ENCODE measurements at regions not wholly inside any gene's neighbourhood (a gene's known extent, or its start where the extent isn't known, plus 50 kb on each side); places are given as distances from the start of the nearest gene placed in this dataset.

DNA sequence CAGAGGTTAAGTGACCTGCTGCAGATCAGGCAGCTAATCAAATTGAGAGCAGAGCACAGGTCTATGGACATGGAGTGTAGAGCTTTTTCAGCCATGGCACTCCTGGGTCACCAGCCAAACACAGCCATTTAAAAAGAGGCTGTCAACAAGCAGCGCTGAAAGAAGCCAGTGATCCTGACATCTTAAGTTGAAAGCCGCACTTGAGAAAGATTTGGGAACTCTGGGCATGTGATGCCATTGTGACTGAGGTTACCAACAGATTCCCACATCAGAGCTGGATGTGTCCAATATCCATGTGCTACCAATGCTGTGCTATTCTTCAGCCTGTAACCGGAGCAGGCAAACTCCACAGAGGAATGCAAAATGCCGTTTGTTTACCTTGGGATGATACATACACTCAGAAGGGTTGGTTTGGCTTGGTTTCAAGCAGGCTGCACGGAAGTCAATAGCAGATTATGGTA lies 56.2 kb upstream of the ABLIM1 start (continued):
- TF ChIP-seq FEZF1 (tag by site-specific recombination; IDR thresholded peaks at IDR 0.05): peak; percentile 89
- TF ChIP-seq RBAK (tag by site-specific recombination; IDR thresholded peaks at IDR 0.05): no peak
- TF ChIP-seq ZNF529 (tag by site-specific recombination; IDR thresholded peaks at IDR 0.05; ENCODE audit: insufficient replicate concordance): no peak
- TF ChIP-seq, protein P1, sequence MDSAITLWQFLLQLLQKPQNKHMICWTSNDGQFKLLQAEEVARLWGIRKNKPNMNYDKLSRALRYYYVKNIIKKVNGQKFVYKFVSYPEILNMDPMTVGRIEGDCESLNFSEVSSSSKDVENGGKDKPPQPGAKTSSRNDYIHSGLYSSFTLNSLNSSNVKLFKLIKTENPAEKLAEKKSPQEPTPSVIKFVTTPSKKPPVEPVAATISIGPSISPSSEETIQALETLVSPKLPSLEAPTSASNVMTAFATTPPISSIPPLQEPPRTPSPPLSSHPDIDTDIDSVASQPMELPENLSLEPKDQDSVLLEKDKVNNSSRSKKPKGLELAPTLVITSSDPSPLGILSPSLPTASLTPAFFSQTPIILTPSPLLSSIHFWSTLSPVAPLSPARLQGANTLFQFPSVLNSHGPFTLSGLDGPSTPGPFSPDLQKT (IDR thresholded peaks at IDR 0.05; ENCODE audit: borderline replicate concordance, low read depth, low read length): no peak
- TF ChIP-seq, protein P2, sequence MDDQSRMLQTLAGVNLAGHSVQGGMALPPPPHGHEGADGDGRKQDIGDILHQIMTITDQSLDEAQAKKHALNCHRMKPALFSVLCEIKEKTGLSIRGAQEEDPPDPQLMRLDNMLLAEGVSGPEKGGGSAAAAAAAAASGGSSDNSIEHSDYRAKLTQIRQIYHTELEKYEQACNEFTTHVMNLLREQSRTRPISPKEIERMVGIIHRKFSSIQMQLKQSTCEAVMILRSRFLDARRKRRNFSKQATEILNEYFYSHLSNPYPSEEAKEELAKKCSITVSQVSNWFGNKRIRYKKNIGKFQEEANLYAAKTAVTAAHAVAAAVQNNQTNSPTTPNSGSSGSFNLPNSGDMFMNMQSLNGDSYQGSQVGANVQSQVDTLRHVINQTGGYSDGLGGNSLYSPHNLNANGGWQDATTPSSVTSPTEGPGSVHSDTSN (CRISPR knock-in tag; IDR thresholded peaks at IDR 0.05): no peak
- no peak for TF ChIP-seq GLIS1 (tag by site-specific recombination; IDR thresholded peaks at IDR 0.05)
- TF ChIP-seq KLF16 (tag by site-specific recombination; IDR thresholded peaks at IDR 0.05): no peak
- TF ChIP-seq, protein P3, sequence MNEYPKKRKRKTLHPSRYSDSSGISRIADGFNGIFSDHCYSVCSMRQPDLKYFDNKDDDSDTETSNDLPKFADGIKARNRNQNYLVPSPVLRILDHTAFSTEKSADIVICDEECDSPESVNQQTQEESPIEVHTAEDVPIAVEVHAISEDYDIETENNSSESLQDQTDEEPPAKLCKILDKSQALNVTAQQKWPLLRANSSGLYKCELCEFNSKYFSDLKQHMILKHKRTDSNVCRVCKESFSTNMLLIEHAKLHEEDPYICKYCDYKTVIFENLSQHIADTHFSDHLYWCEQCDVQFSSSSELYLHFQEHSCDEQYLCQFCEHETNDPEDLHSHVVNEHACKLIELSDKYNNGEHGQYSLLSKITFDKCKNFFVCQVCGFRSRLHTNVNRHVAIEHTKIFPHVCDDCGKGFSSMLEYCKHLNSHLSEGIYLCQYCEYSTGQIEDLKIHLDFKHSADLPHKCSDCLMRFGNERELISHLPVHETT (tag by site-specific recombination; IDR thresholded peaks at IDR 0.05): peak; percentile 63; the same call in 1 of the 2 replicates
- no peak for TF ChIP-seq ZNF596 (tag by site-specific recombination; IDR thresholded peaks at IDR 0.05)
- no peak for TF ChIP-seq ZNF670 (tag by site-specific recombination; IDR thresholded peaks at IDR 0.05; ENCODE audit: low read depth)
- peak; percentile 89 for TF ChIP-seq ZNF600 (tag by site-specific recombination; IDR thresholded peaks at IDR 0.05)
- peak; percentile 71 for TF ChIP-seq SP7 (tag by site-specific recombination; IDR thresholded peaks at IDR 0.05)
- TF ChIP-seq ZNF426 (tag by site-specific recombination; IDR thresholded peaks at IDR 0.05): no peak
- no peak for TF ChIP-seq ZFP41 (tag by site-specific recombination; IDR thresholded peaks at IDR 0.05; ENCODE audit: borderline replicate concordance)
- peak; percentile 61 for TF ChIP-seq WT1 (tag by site-specific recombination; IDR thresholded peaks at IDR 0.05)
- TF ChIP-seq SCRT1 (tag by site-specific recombination; IDR thresholded peaks at IDR 0.05; ENCODE audit: borderline replicate concordance): no peak
- TF ChIP-seq ZNF560 (tag by site-specific recombination; IDR thresholded peaks at IDR 0.05; ENCODE audit: borderline replicate concordance): no peak
- no peak for TF ChIP-seq ZNF621 (tag by site-specific recombination; IDR thresholded peaks at IDR 0.05)
- TF ChIP-seq, protein P4, sequence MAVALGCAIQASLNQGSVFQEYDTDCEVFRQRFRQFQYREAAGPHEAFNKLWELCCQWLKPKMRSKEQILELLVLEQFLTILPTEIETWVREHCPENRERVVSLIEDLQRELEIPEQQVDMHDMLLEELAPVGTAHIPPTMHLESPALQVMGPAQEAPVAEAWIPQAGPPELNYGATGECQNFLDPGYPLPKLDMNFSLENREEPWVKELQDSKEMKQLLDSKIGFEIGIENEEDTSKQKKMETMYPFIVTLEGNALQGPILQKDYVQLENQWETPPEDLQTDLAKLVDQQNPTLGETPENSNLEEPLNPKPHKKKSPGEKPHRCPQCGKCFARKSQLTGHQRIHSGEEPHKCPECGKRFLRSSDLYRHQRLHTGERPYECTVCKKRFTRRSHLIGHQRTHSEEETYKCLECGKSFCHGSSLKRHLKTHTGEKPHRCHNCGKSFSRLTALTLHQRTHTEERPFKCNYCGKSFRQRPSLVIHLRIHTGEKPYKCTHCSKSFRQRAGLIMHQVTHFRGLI (tag by site-specific recombination; IDR thresholded peaks at IDR 0.05): no peak
- TF ChIP-seq ZNF701 (tag by site-specific recombination; IDR thresholded peaks at IDR 0.05): no peak
- peak; percentile 92 for TF ChIP-seq ZBTB17 (tag by site-specific recombination; IDR thresholded peaks at IDR 0.05)
- TF ChIP-seq ZNF664 (tag by site-specific recombination; IDR thresholded peaks at IDR 0.05): no peak
- TF ChIP-seq ZNF707 (tag by site-specific recombination; IDR thresholded peaks at IDR 0.05): no peak

DNA sequence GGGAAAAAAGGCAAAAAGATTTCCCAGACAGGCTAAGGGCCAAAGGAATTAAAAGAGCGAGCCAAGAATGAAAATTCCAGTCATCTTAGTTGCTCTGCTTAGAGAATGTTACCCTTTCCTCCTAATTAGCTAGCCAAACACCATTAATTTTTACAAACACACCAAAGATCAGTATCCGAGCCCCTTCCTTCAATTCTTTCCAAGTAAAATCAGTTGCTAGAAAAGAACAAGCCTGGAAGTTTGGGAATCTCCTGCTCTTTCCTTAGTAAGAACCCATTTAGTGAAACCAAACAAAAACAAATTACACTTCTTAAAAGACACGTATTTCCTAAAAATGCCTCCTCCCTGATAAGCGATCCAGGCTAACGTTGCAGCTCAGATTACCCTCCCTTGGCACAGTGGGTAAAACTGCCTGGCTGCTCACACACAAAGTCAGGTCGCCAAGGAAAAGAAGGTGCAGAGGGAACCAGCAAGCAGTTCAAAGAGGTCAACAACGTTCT lies 57.1 kb upstream of the ABLIM1 start:
- H3K36me3 ChIP-seq (ENCODE audit: control insufficient read depth in 2 of 2, insufficient read depth in 1 of 2, low read length in 2 of 2): no peaks in the 10 kb centered on the region
- CTCF ChIA-PET: interaction anchor here (0.7 to 1.5 kb wide), 2 partner anchors 114 to 165 kb away, joined by 3 read pairs; no protein-coding TSS in a partner anchor
- peak overlapping the region; percentile 39; the same call in 1 of the 2 replicates for H3K27ac ChIP-seq (ENCODE audit: extremely low read depth, low read depth, low read length)
- peaks cover 55% of the 10 kb centered on the region for H3K4me1 ChIP-seq (ENCODE audit: control insufficient read depth, insufficient read depth, low read length)
- H3K9me3 ChIP-seq (ENCODE audit: control insufficient read depth, insufficient read depth, low read depth, low read length): no peaks in the 10 kb centered on the region
- no peak overlapping the region for H3K4me3 ChIP-seq (ENCODE audit: low read depth, low read length)
- POLR2A ChIA-PET: no interaction called here
- TF ChIP-seq ZBTB17 (tag by site-specific recombination; IDR thresholded peaks at IDR 0.05) (peak; percentile 28; the same call in 1 of the 2 replicates), GLIS2 (tag by site-specific recombination; IDR thresholded peaks at IDR 0.05) (no peak), KLF9 (tag by site-specific recombination; IDR thresholded peaks at IDR 0.05; ENCODE audit: low read depth) (no peak), ZNF629 (tag by site-specific recombination; IDR thresholded peaks at IDR 0.05) (no peak), ZNF510 (tag by site-specific recombination; IDR thresholded peaks at IDR 0.05; ENCODE audit: insufficient replicate concordance) (no peak), ZNF623 (tag by site-specific recombination; IDR thresholded peaks at IDR 0.05) (no peak), ZFHX2 (tag by site-specific recombination; conservative IDR thresholded peaks at IDR 0.05) (no peak)
- TF ChIP-seq, protein P5, sequence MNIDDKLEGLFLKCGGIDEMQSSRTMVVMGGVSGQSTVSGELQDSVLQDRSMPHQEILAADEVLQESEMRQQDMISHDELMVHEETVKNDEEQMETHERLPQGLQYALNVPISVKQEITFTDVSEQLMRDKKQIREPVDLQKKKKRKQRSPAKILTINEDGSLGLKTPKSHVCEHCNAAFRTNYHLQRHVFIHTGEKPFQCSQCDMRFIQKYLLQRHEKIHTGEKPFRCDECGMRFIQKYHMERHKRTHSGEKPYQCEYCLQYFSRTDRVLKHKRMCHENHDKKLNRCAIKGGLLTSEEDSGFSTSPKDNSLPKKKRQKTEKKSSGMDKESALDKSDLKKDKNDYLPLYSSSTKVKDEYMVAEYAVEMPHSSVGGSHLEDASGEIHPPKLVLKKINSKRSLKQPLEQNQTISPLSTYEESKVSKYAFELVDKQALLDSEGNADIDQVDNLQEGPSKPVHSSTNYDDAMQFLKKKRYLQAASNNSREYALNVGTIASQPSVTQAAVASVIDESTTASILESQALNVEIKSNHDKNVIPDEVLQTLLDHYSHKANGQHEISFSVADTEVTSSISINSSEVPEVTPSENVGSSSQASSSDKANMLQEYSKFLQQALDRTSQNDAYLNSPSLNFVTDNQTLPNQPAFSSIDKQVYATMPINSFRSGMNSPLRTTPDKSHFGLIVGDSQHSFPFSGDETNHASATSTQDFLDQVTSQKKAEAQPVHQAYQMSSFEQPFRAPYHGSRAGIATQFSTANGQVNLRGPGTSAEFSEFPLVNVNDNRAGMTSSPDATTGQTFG (tag by site-specific recombination; IDR thresholded peaks at IDR 0.05; ENCODE audit: borderline replicate concordance): no peak
